GM19043 (cell line): ENCODE measurements at regions not wholly inside any gene's neighbourhood (a gene's known extent, or its start where the extent isn't known, plus 50 kb on each side); places are given as distances from the start of the nearest gene placed in this dataset.

Experiments
- ATAC-seq: cut with Tn5 transposase; IDR thresholded peaks from one replicate; pipeline ENCODE4 v1.9.1; 2021; ENCODE audit warnings: low read depth; ENCODE audit not compliant: unreplicated experiment

GRCh38 chr6:15996030-15996429, 132.9 kb upstream of the MYLIP start:
- no peak for ATAC-seq

- ATAC-seq, result no peak
Measured at GRCh38 chr6:15995493-15995892, 133.4 kb upstream of the MYLIP start.

GRCh38 chr6:15994814-15995459, 133.9 kb upstream of the MYLIP start:
- ATAC-seq, result no peak

- ATAC-seq, result no peak
Measured at GRCh38 chr6:15993716-15994228, 135.1 kb upstream of the MYLIP start.

GRCh38 chr6:15990179-15990578, 138.7 kb upstream of the MYLIP start:
- no peak for ATAC-seq

- ATAC-seq, result peak; percentile 45
Measured at GRCh38 chr6:15989397-15989796, 139.5 kb upstream of the MYLIP start.

GRCh38 chr6:15987569-15987968, 141.3 kb upstream of the MYLIP start:
- ATAC-seq, result no peak

GRCh38 chr6:15986027-15986629, 142.8 kb upstream of the MYLIP start:
- ATAC-seq, result no peak

GRCh38 chr6:15985379-15985959, 143.4 kb upstream of the MYLIP start:
- no peak for ATAC-seq

- no peak for ATAC-seq
Measured at GRCh38 chr6:15981956-15982355, 146.9 kb upstream of the MYLIP start.

- ATAC-seq, result no peak
Measured at GRCh38 chr6:15980801-15981200, 148.1 kb upstream of the MYLIP start.

- ATAC-seq, result no peak
Measured at GRCh38 chr6:15978426-15978825, 150.5 kb upstream of the MYLIP start.

- ATAC-seq, result no peak
Measured at GRCh38 chr6:15977050-15977449, 151.8 kb upstream of the MYLIP start.

GRCh38 chr6:15974817-15975216, 154.1 kb upstream of the MYLIP start:
- ATAC-seq, result no peak

GRCh38 chr6:15970517-15970916, 158.4 kb upstream of the MYLIP start:
- ATAC-seq, result no peak

GRCh38 chr6:15969236-15969778, 159.6 kb upstream of the MYLIP start:
- ATAC-seq, result no peak

GRCh38 chr6:15968519-15968918, 160.4 kb upstream of the MYLIP start:
- no peak for ATAC-seq

- no peak for ATAC-seq
Measured at GRCh38 chr6:15966000-15966520, 162.8 kb upstream of the MYLIP start.

GRCh38 chr6:15962449-15962764, 166.5 kb upstream of the MYLIP start:
- no peak for ATAC-seq

GRCh38 chr6:15961635-15962448, 167.0 kb upstream of the MYLIP start:
- no peak for ATAC-seq
